K562 (cell line): ENCODE measurements at regions not wholly inside any gene's neighbourhood (a gene's known extent, or its start where the extent isn't known, plus 50 kb on each side); places are given as distances from the start of the nearest gene placed in this dataset.

Experiments
- ATAC-seq: fragments of 200-7000 bp; cut with Tn5 transposase; 3 replicates; pipeline ENCODE4 v1.9.1; 2020; ENCODE audit warnings: moderate library complexity
- BruUV-seq: library from RNA; stranded (reverse); fragments of 400-500 nt; replicated peaks from 2 replicates; lab custom pipeline; 2021; lab: Mats Ljungman, UMichigan
- CTCF ChIA-PET: fragments of 300-600 bp; formaldehyde crosslinking; extraction: SDS; loops from one replicate; lab custom pipeline; 2021; ENCODE audit warnings: low intra/inter-chr PET ratio; lab: Yijun Ruan, JAX
- POLR2A ChIA-PET: fragments of 300-600, 350-650 bp; sonication (Branson Sonifier 250); formaldehyde crosslinking; extraction: SDS; loops from one replicate; lab custom pipeline; 2021; ENCODE audit warnings: antibody characterized with exemption, inconsistent platforms; lab: Yijun Ruan, JAX
- DNase-seq, 4 experiments: peaks; one replicate each; pipeline versions ENCODE4 v3.0.0 to v3.0.0-alpha.2; 2011 to 2018; ENCODE audit warnings: low spot score in 3 of 4, mixed read lengths in 3 of 4; ENCODE audit errors: extremely low read depth in 1 of 4
- FAIRE-seq: peaks from 2 replicates; lab custom pipeline; 2011; peaks lifted over from hg19 to GRCh38; lab: Jason Lieb, UNC
- H2AFZ ChIP-seq: 2 replicates; pipeline ENCODE4 v1.6.0; 2011; ENCODE audit warnings: low read depth, low read length, control low read depth, inconsistent platforms
- H3K27ac ChIP-seq: fragments of 200-600 bp; 3 replicates; pipeline ENCODE4 v1.8.0; 2011; ENCODE audit warnings: low read depth, mild to moderate bottlenecking, control low read depth, inconsistent platforms, low read length, moderate library complexity, mixed read lengths; ENCODE audit errors: extremely low read depth
- H3K27me3 ChIP-seq, 2 experiments: fragments of 300-600 bp in 1 of 2; 2 replicates in 1 of 2; 3 replicates in 1 of 2; pipeline versions ENCODE4 v1.6.0 to v1.8.0; 2011; ENCODE audit warnings: inconsistent platforms in 2 of 2, low read length in 2 of 2, mild to moderate bottlenecking in 1 of 2, mixed read lengths in 1 of 2, moderate library complexity in 1 of 2; ENCODE audit not compliant: control insufficient read depth in 2 of 2, insufficient read depth in 2 of 2
- H3K36me3 ChIP-seq: fragments of 300-600 bp; 3 replicates; pipeline ENCODE4 v1.8.0; 2011; ENCODE audit warnings: mild to moderate bottlenecking, low read length, inconsistent platforms; ENCODE audit not compliant: control insufficient read depth, insufficient read depth
- H3K4me1 ChIP-seq, 2 experiments: fragments of 200-600 bp in 1 of 2; replicated peaks in 1 of 2; 2 replicates in 1 of 2; 3 replicates in 1 of 2; pipeline versions ENCODE4 v1.5.1 to v1.8.0; 2011; ENCODE audit warnings: inconsistent platforms in 2 of 2, low read length in 2 of 2, mild to moderate bottlenecking in 1 of 2, mixed read lengths in 1 of 2, moderate library complexity in 1 of 2; ENCODE audit not compliant: control insufficient read depth in 2 of 2, insufficient read depth in 2 of 2
- H3K4me2 ChIP-seq: 2 replicates; pipeline ENCODE4 v1.6.1; 2011; ENCODE audit warnings: low read length, control low read depth, inconsistent platforms, mixed read lengths; ENCODE audit not compliant: insufficient read depth
- H3K4me3 ChIP-seq: fragments of 200-600 bp; sonication (generic), shearing (Covaris generic); 2 replicates; pipeline ENCODE4 v1.5.1; 2016; ENCODE audit warnings: control low read depth, inconsistent platforms
- H3K79me2 ChIP-seq: fragments of 200-600 bp; 3 replicates; pipeline ENCODE4 v1.8.0; 2011; ENCODE audit warnings: low read length, inconsistent platforms; ENCODE audit not compliant: control insufficient read depth, insufficient read depth
- H3K9ac ChIP-seq, 2 experiments: 2 replicates each; pipeline versions ENCODE4 v1.6.0 to v1.6.1; 2011; ENCODE audit warnings: low read depth in 2 of 2, low read length in 2 of 2, control low read depth in 1 of 2, inconsistent platforms in 1 of 2, mild to moderate bottlenecking in 1 of 2, mixed read lengths in 1 of 2; ENCODE audit not compliant: insufficient read depth in 1 of 2
- H3K9me1 ChIP-seq: one replicate; pipeline ENCODE4 v1.6.0; 2011; ENCODE audit warnings: inconsistent platforms, mild to moderate bottlenecking, low read length, moderate library complexity; ENCODE audit not compliant: control insufficient read depth, insufficient read depth
- H3K9me3 ChIP-seq: replicated peaks from 2 replicates; pipeline ENCODE4 v1.5.1; 2011; ENCODE audit warnings: low read depth, low read length, inconsistent platforms; ENCODE audit not compliant: control insufficient read depth, insufficient read depth
- H4K20me1 ChIP-seq: replicated peaks from 2 replicates; pipeline ENCODE4 v1.6.1; 2011; ENCODE audit warnings: low read length, inconsistent platforms, mixed read lengths; ENCODE audit not compliant: control insufficient read depth, insufficient read depth
- ARID3A ChIP-seq: IDR thresholded peaks from 2 replicates; pipeline ENCODE4 v1.6.1; 2012; ENCODE audit warnings: low read depth, low read length, improper control_type of control experiment, borderline replicate concordance
- C11orf30 ChIP-seq: fragments of 450-650 bp; IDR thresholded peaks from 2 replicates; pipeline ENCODE4 v1.6.1; 2016; ENCODE audit warnings: low read depth, mild to moderate bottlenecking
- JUNB ChIP-seq: fragments of 450-650 bp; formaldehyde crosslinking; conservative IDR thresholded peaks from 2 replicates; pipeline ENCODE4 v1.4.0; 2020; ENCODE audit warnings: mild to moderate bottlenecking
- MAFF ChIP-seq: IDR thresholded peaks from 2 replicates; pipeline ENCODE4 v1.6.1; 2012; ENCODE audit warnings: low read length, improper control_type of control experiment
- MAFK ChIP-seq: IDR thresholded peaks from 2 replicates; pipeline ENCODE4 v1.6.1; 2011; ENCODE audit warnings: low read length, improper control_type of control experiment
- PCBP1 ChIP-seq: fragments of 200-400 bp; formaldehyde crosslinking; IDR thresholded peaks from 2 replicates; pipeline ENCODE4 v1.6.1; 2018; ENCODE audit warnings: mild to moderate bottlenecking, low read depth, low read length; ENCODE audit not compliant: poor library complexity, severe bottlenecking
- PHB ChIP-seq: fragments of 250-450 bp; sonication (Bioruptor Pico); IDR thresholded peaks from 2 replicates; pipeline ENCODE4 v1.5.0; 2021
- POLR2AphosphoS2 ChIP-seq: IDR thresholded peaks from 2 replicates; pipeline ENCODE4 v1.6.1; 2012; ENCODE audit warnings: low read length, improper control_type of control experiment
- PPARD ChIP-seq: fragments of 250-450 bp; sonication (Bioruptor Pico); IDR thresholded peaks from 2 replicates; pipeline ENCODE4 v1.8.0; 2022; ENCODE audit warnings: inconsistent platforms, mild to moderate bottlenecking, moderate library complexity
- RHOXF2B ChIP-seq: fragments of 250-450 bp; sonication (Bioruptor Pico); conservative IDR thresholded peaks from 2 replicates; pipeline ENCODE4 v1.5.1; 2021
- SLC30A9 ChIP-seq: fragments of 250-450 bp; sonication (Bioruptor Pico); IDR thresholded peaks from 2 replicates; pipeline ENCODE4 v1.8.0; 2022; ENCODE audit warnings: mild to moderate bottlenecking, moderate library complexity
- SRSF1 ChIP-seq: fragments of 200-400 bp; formaldehyde crosslinking; IDR thresholded peaks from 2 replicates; pipeline ENCODE4 v1.6.1; 2017; ENCODE audit warnings: mild to moderate bottlenecking, low read depth, low read length, moderate library complexity
- ZFX ChIP-seq: sonication (generic); formaldehyde crosslinking; IDR thresholded peaks from 2 replicates; pipeline ENCODE4 v1.8.0; 2022; ENCODE audit warnings: mild to moderate bottlenecking, missing genetic modification reagents, moderate library complexity
- ZNF133 ChIP-seq: fragments of 250-450 bp; sonication (Bioruptor Pico); IDR thresholded peaks from 2 replicates; pipeline ENCODE4 v1.4.0; 2020; ENCODE audit warnings: mild to moderate bottlenecking
- ZNF212 ChIP-seq: fragments of 450-650 bp; formaldehyde crosslinking; IDR thresholded peaks from 2 replicates; pipeline ENCODE4 v1.4.0; 2020; ENCODE audit warnings: mild to moderate bottlenecking
- ZNF316 ChIP-seq: fragments of 450-650 bp; IDR thresholded peaks from 2 replicates; pipeline ENCODE4 v1.6.1; 2016
- ZNF507 ChIP-seq: conservative IDR thresholded peaks from 2 replicates; pipeline ENCODE4 v1.6.1; 2017; ENCODE audit warnings: missing genetic modification characterization, missing compliant biosample characterization
- WGBS: fragments of 100-300 bp; shearing (Covaris generic); methylation state at CpG from one replicate; pipeline ENCODE4 v1.1.6; 2016; ENCODE audit warnings: low coverage, mixed read lengths; ENCODE audit not compliant: insufficient coverage; ENCODE audit errors: missing lambda C conversion rate; 5-methylcytosine and 5-hydroxymethylcytosine counted together
- in situ Hi-C: fragments of 300-500 bp; cut with MboI; formaldehyde crosslinking; loops from 4 replicates; pipeline ENCODE4 v1.15.0; 2018; ENCODE audit warnings: inconsistent platforms, mixed read lengths
- intact Hi-C: fragments of 100-400 bp; cut with micrococcal nuclease; formaldehyde crosslinking; loops from 2 replicates; pipeline ENCODE4 v1.14.2; 2022
- TF ChIP-seq, protein P1 (sequence below), 2 experiments: fragments of 450-650 bp in 1 of 2; sonication (generic) in 1 of 2; formaldehyde crosslinking; conservative IDR thresholded peaks; 2 replicates each; pipeline versions ENCODE4 v1.4.0 to v1.8.1; 2020 to 2022; ENCODE audit warnings: mild to moderate bottlenecking in 1 of 2, missing genetic modification reagents in 1 of 2

- WGBS: 0% methylated on average over 2 of the region's 2 CpGs
- FAIRE-seq: no peak
- H3K27me3 ChIP-seq: no peaks in the 10 kb centered on the region
- H3K9me1 ChIP-seq: no peaks in the 10 kb centered on the region
- no peak overlapping the region for H2AFZ ChIP-seq
- intact Hi-C loops: no loop called here
- H3K36me3 ChIP-seq: no peaks in the 10 kb centered on the region
- DNase-seq: no peak
- no peak for ATAC-seq
- no peaks in the 10 kb centered on the region for H4K20me1 ChIP-seq
- TF ChIP-seq PCBP1: no peak
- TF ChIP-seq POLR2AphosphoS2: no peak
- TF ChIP-seq ZNF507: peak; percentile 53
- TF ChIP-seq ZNF212 (CRISPR knock-in tag): no peak
- no peak for TF ChIP-seq ARID3A
- TF ChIP-seq ZNF133: no peak
- TF ChIP-seq JUNB: no peak
- TF ChIP-seq MAFF: peak; percentile 70; the same call in 1 of the 2 replicates
- TF ChIP-seq ZNF316: peak; percentile 67
- no peak for TF ChIP-seq PPARD
- no peak for TF ChIP-seq RHOXF2B (CRISPR knock-in tag)
- peak; percentile 63 for TF ChIP-seq MAFK
- TF ChIP-seq ZFX (CRISPR knock-in tag): no peak
- no peak for TF ChIP-seq SLC30A9 (CRISPR knock-in tag)
- no peak for TF ChIP-seq PHB (CRISPR knock-in tag)
- peak; percentile 34; the same call in 1 of the 2 replicates for TF ChIP-seq C11orf30
- no peak for TF ChIP-seq SRSF1
- TF ChIP-seq, protein P1, sequence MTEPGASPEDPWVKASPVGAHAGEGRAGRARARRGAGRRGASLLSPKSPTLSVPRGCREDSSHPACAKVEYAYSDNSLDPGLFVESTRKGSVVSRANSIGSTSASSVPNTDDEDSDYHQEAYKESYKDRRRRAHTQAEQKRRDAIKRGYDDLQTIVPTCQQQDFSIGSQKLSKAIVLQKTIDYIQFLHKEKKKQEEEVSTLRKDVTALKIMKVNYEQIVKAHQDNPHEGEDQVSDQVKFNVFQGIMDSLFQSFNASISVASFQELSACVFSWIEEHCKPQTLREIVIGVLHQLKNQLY (CRISPR knock-in tag; conservative IDR thresholded peaks at IDR 0.05): no peak
- CTCF ChIA-PET: no interaction called here
- no peak overlapping the region for H3K4me3 ChIP-seq
- H3K4me2 ChIP-seq: no peak overlapping the region
- no peaks in the 10 kb centered on the region for H3K4me1 ChIP-seq
- in situ Hi-C loops: no loop called here
- POLR2A ChIA-PET: interaction anchor here (1.1 kb wide), 1 partner anchor 17 kb away, joined by 3 read pairs; no protein-coding TSS in a partner anchor
- H3K79me2 ChIP-seq: no peaks in the 10 kb centered on the region
- no peak overlapping the region for H3K9ac ChIP-seq
- no TSS peak for BruUV-seq
- no peak overlapping the region for H3K27ac ChIP-seq
- no peaks in the 10 kb centered on the region for H3K9me3 ChIP-seq
Measured at GRCh38 chr5:2087980-2088379, 205.3 kb upstream of the IRX4 start.
